Neural cell (in vitro differentiated cells): ENCODE measurements at regions not wholly inside any gene's neighbourhood (a gene's known extent, or its start where the extent isn't known, plus 50 kb on each side); places are given as distances from the start of the nearest gene placed in this dataset.

ENCODE experiments used
- H2AFZ ChIP-seq: fragments of 200-600, 300-800 bp; sonication (generic), shearing (Covaris generic); 2 replicates; pipeline ENCODE4 v1.6.0; 2014; ENCODE audit warnings: low read depth, mild to moderate bottlenecking, antibody characterized with exemption, low read length, moderate library complexity
- H3F3A ChIP-seq: fragments of 200-600 bp; shearing (Covaris generic); 2 replicates; pipeline ENCODE4 v1.6.1; 2016; ENCODE audit warnings: mild to moderate bottlenecking, moderate library complexity, mixed read lengths, antibody characterized with exemption, low read length; ENCODE audit not compliant: insufficient read depth, poor library complexity, severe bottlenecking
- H3K27ac ChIP-seq: fragments of 200-600, 300-800 bp; sonication (generic), shearing (Covaris generic); 2 replicates; pipeline ENCODE4 v1.5.1; 2014; ENCODE audit warnings: mild to moderate bottlenecking, low read length, moderate library complexity
- H3K27me3 ChIP-seq: fragments of 300-800, 200-600 bp; sonication (generic), shearing (Covaris generic); 2 replicates; pipeline ENCODE4 v1.6.0; 2014; ENCODE audit warnings: mild to moderate bottlenecking, low read depth, low read length, moderate library complexity; ENCODE audit not compliant: insufficient read depth
- H3K36me3 ChIP-seq: fragments of 300-800, 200-600 bp; sonication (generic), shearing (Covaris generic); 2 replicates; pipeline ENCODE4 v1.5.1; 2014; ENCODE audit warnings: mild to moderate bottlenecking, antibody characterized with exemption, low read length, moderate library complexity; ENCODE audit not compliant: insufficient read depth
- H3K4me2 ChIP-seq: fragments of 300-800, 200-600 bp; sonication (generic), shearing (Covaris generic); 2 replicates; pipeline ENCODE4 v1.6.0; 2014; ENCODE audit warnings: mild to moderate bottlenecking, low read length
- H3K4me3 ChIP-seq: fragments of 300-800, 200-600 bp; sonication (generic), shearing (Covaris generic); 2 replicates; pipeline ENCODE4 v1.5.1; 2014; ENCODE audit warnings: mild to moderate bottlenecking, low read length, moderate library complexity
- H3K79me2 ChIP-seq: fragments of 200-600 bp; shearing (Covaris generic); replicated peaks from 2 replicates; pipeline ENCODE4 v1.6.0; 2014; ENCODE audit warnings: mild to moderate bottlenecking, low read length, moderate library complexity; ENCODE audit not compliant: insufficient read depth
- H3K9ac ChIP-seq: fragments of 300-800, 200-600 bp; sonication (generic), shearing (Covaris generic); 2 replicates; pipeline ENCODE4 v1.6.1; 2016; ENCODE audit warnings: mild to moderate bottlenecking, low read length, mixed read lengths
- H3K9me2 ChIP-seq: fragments of 200-600 bp; shearing (Covaris generic); 2 replicates; pipeline ENCODE4 v1.6.1; 2016; ENCODE audit warnings: mild to moderate bottlenecking, low read length, mixed read lengths; ENCODE audit not compliant: insufficient read depth
- H3K9me3 ChIP-seq: fragments of 200-600, 300-800 bp; sonication (generic), shearing (Covaris generic); 2 replicates; pipeline ENCODE4 v1.6.1; 2016; ENCODE audit warnings: mild to moderate bottlenecking, mixed run types, low read length, moderate library complexity, mixed read lengths
- H4K20me1 ChIP-seq: fragments of 200-600 bp; shearing (Covaris generic); 2 replicates; pipeline ENCODE4 v1.6.1; 2016; ENCODE audit warnings: mild to moderate bottlenecking, mixed run types; ENCODE audit not compliant: insufficient read depth
- EP300 ChIP-seq: fragments of 450-650 bp; conservative IDR thresholded peaks from 2 replicates; pipeline ENCODE4 v1.6.1; 2014; ENCODE audit warnings: antibody characterized with exemption, mild to moderate bottlenecking, moderate library complexity; ENCODE audit not compliant: poor library complexity, severe bottlenecking
- EZH2 ChIP-seq: fragments of 200-600, 300-800 bp; shearing (Covaris generic), sonication (generic); IDR thresholded peaks from 2 replicates; pipeline ENCODE4 v1.6.1; 2014; ENCODE audit warnings: antibody characterized with exemption, low read length, borderline replicate concordance, mild to moderate bottlenecking; ENCODE audit not compliant: insufficient read depth, poor library complexity, severe bottlenecking
- MXI1 ChIP-seq: fragments of 450-650 bp; conservative IDR thresholded peaks from 2 replicates; pipeline ENCODE4 v1.6.1; 2014; ENCODE audit warnings: antibody characterized with exemption, mild to moderate bottlenecking; ENCODE audit not compliant: poor library complexity, severe bottlenecking
- POLR2AphosphoS5 ChIP-seq: IDR thresholded peaks from 2 replicates; pipeline ENCODE4 v1.6.1; 2012
- RAD21 ChIP-seq: fragments of 450-650 bp; conservative IDR thresholded peaks from 2 replicates; pipeline ENCODE4 v1.6.1; 2014; ENCODE audit warnings: antibody characterized with exemption, mild to moderate bottlenecking, moderate library complexity
- SMC3 ChIP-seq: fragments of 450-650 bp; conservative IDR thresholded peaks from 2 replicates; pipeline ENCODE4 v1.6.1; 2014; ENCODE audit warnings: antibody characterized with exemption, mild to moderate bottlenecking, moderate library complexity; ENCODE audit not compliant: poor library complexity
- TAF1 ChIP-seq: IDR thresholded peaks from 2 replicates; pipeline ENCODE4 v1.6.1; 2012; ENCODE audit warnings: low read depth
- TF ChIP-seq, protein P1 (sequence below): IDR thresholded peaks from 2 replicates; pipeline ENCODE4 v1.6.1; 2012; ENCODE audit warnings: borderline replicate concordance
- TF ChIP-seq, protein P2 (sequence below): fragments of 450-650 bp; IDR thresholded peaks from 2 replicates; pipeline ENCODE4 v1.5.1; 2014; ENCODE audit warnings: antibody characterized with exemption, mild to moderate bottlenecking, moderate library complexity; ENCODE audit not compliant: poor library complexity, severe bottlenecking

DNA sequence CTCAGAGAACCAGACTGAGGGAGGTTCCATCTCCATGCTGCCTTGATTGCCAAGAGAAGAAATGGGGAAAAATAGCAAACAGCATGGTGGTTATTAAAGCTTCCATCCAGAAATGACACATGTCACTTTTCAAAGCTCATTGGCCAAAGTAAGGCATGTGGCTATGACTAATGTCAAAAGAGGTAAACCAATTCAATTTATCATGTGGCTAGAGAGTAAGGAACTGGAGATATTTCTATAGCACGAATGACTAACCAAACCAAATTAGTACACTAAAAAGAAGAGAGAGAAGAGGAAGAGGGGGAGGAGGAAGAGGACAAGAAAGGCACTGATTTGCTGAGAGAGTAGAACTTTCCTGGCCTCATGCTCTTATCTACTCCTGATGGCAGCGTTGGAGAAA is 115.2 kb upstream of the SLC6A11 start:
- no peak overlapping the region for H3K4me3 ChIP-seq
- no peaks in the 10 kb centered on the region for H3K36me3 ChIP-seq
- H3K4me2 ChIP-seq: no peak overlapping the region
- no peak overlapping the region for H3K9ac ChIP-seq
- peaks cover 2% of the 10 kb centered on the region for H3K27me3 ChIP-seq
- H4K20me1 ChIP-seq: no peaks in the 10 kb centered on the region
- H3K9me3 ChIP-seq: peaks cover 4% of the 10 kb centered on the region
- H3F3A ChIP-seq: no peaks in the 10 kb centered on the region
- H2AFZ ChIP-seq: no peak overlapping the region
- H3K9me2 ChIP-seq: no peaks in the 10 kb centered on the region
- H3K27ac ChIP-seq: no peak overlapping the region
- no peak for TF ChIP-seq EP300
- no peak for TF ChIP-seq SMC3
- TF ChIP-seq, protein P1, sequence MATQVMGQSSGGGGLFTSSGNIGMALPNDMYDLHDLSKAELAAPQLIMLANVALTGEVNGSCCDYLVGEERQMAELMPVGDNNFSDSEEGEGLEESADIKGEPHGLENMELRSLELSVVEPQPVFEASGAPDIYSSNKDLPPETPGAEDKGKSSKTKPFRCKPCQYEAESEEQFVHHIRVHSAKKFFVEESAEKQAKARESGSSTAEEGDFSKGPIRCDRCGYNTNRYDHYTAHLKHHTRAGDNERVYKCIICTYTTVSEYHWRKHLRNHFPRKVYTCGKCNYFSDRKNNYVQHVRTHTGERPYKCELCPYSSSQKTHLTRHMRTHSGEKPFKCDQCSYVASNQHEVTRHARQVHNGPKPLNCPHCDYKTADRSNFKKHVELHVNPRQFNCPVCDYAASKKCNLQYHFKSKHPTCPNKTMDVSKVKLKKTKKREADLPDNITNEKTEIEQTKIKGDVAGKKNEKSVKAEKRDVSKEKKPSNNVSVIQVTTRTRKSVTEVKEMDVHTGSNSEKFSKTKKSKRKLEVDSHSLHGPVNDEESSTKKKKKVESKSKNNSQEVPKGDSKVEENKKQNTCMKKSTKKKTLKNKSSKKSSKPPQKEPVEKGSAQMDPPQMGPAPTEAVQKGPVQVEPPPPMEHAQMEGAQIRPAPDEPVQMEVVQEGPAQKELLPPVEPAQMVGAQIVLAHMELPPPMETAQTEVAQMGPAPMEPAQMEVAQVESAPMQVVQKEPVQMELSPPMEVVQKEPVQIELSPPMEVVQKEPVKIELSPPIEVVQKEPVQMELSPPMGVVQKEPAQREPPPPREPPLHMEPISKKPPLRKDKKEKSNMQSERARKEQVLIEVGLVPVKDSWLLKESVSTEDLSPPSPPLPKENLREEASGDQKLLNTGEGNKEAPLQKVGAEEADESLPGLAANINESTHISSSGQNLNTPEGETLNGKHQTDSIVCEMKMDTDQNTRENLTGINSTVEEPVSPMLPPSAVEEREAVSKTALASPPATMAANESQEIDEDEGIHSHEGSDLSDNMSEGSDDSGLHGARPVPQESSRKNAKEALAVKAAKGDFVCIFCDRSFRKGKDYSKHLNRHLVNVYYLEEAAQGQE: no peak
- TF ChIP-seq, protein P2, sequence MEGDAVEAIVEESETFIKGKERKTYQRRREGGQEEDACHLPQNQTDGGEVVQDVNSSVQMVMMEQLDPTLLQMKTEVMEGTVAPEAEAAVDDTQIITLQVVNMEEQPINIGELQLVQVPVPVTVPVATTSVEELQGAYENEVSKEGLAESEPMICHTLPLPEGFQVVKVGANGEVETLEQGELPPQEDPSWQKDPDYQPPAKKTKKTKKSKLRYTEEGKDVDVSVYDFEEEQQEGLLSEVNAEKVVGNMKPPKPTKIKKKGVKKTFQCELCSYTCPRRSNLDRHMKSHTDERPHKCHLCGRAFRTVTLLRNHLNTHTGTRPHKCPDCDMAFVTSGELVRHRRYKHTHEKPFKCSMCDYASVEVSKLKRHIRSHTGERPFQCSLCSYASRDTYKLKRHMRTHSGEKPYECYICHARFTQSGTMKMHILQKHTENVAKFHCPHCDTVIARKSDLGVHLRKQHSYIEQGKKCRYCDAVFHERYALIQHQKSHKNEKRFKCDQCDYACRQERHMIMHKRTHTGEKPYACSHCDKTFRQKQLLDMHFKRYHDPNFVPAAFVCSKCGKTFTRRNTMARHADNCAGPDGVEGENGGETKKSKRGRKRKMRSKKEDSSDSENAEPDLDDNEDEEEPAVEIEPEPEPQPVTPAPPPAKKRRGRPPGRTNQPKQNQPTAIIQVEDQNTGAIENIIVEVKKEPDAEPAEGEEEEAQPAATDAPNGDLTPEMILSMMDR: no peak
- no peak for TF ChIP-seq EZH2
- no peak for TF ChIP-seq POLR2AphosphoS5
- no peak for TF ChIP-seq RAD21
- TF ChIP-seq TAF1: no peak
- TF ChIP-seq MXI1: no peak
- no peaks in the 10 kb centered on the region for H3K79me2 ChIP-seq

DNA sequence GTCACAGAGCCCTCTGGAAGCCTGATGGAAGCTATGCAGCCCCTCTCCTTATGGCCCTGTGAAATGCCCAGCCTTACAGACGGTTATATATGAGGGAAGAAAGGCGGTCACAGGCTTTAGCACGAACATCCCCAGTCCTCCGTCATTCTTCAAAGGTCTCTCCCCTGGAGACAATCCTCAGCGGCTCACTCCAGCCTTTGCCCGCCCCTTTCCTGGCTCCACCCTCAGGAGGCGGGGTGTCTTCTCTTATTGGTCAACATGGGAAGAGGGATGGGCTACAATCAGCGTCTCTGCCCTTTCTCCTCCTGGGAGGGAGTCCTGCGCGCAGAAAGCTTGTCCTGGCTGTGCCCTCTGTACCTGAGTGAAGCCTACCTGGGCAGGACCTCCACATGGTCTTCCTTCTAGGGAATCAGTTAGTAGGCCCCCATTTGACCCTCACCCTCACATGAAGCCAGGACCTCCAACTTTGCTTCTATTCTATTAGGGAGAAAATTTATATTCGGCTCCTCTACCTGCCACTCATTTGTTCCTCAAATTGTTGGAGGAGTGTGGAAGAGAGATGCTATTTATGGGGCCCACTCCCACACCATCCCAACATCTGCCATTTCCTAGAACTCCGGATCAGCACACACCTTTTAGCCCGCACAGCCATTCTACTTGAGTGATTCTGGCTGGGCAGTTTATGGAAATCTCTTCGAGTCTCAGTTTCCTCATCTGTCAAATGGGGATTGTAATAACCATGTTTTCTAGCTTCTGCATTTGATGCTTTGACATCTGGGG is 112.9 kb upstream of the SLC6A11 start:
- Histone ChIP-seq H2AFZ (no peak overlapping the region), H4K20me1 (no peaks in the 10 kb centered on the region), H3K4me2 (peak overlapping the region; percentile 22), H3K4me3 (peak overlapping the region; percentile 57), H3K9me3 (peaks cover 4% of the 10 kb centered on the region), H3K36me3 (no peaks in the 10 kb centered on the region), H3F3A (no peaks in the 10 kb centered on the region), H3K79me2 (no peaks in the 10 kb centered on the region), H3K27ac (peak overlapping the region; percentile 73), H3K27me3 (peaks cover 17% of the 10 kb centered on the region), H3K9me2 (no peaks in the 10 kb centered on the region), H3K9ac (peak overlapping the region; percentile 62)
- TF ChIP-seq TAF1 (peak; percentile 52), EP300 (no peak), POLR2AphosphoS5 (peak; percentile 81), RAD21 (no peak), SMC3 (peak; percentile 45), MXI1 (no peak), EZH2 (no peak)
- TF ChIP-seq, protein P2: no peak
- TF ChIP-seq, protein P1: peak; percentile 40
